ENCODE measurements at regions not wholly inside any gene's neighbourhood (a gene's known extent, or its start where the extent isn't known, plus 50 kb on each side); places are given as distances from the start of the nearest gene placed in this dataset.

DNA sequence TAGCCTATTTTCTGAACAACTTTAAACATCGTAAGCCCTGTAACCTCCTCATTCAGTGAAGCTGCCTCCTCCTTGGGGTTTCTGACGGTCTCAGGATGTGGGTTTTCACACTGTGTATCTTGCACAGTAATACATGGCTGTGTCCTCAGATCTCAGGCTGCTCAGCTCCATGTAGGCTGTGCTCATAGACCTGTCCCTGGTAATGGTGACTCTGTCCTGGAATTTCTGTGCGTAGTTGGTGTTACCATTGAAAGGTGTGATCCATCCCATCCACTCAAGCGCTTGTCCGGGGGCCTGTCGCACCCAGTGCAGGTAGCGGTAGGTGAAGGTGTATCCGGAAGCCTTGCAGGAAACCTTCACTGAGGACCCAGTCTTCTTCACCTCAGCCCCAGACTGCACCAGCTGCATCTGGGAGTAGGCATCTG lies 980.5 kb downstream of the TMEM121 start:
- TF ChIP-seq, protein P1, sequence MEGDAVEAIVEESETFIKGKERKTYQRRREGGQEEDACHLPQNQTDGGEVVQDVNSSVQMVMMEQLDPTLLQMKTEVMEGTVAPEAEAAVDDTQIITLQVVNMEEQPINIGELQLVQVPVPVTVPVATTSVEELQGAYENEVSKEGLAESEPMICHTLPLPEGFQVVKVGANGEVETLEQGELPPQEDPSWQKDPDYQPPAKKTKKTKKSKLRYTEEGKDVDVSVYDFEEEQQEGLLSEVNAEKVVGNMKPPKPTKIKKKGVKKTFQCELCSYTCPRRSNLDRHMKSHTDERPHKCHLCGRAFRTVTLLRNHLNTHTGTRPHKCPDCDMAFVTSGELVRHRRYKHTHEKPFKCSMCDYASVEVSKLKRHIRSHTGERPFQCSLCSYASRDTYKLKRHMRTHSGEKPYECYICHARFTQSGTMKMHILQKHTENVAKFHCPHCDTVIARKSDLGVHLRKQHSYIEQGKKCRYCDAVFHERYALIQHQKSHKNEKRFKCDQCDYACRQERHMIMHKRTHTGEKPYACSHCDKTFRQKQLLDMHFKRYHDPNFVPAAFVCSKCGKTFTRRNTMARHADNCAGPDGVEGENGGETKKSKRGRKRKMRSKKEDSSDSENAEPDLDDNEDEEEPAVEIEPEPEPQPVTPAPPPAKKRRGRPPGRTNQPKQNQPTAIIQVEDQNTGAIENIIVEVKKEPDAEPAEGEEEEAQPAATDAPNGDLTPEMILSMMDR (IDR thresholded peaks at IDR 0.05; ENCODE audit: insufficient read depth, low read length): no peak
- TF ChIP-seq REST (IDR thresholded peaks at IDR 0.05; ENCODE audit: insufficient replicate concordance, low read depth): no peak
